NB4 (cell line): ENCODE measurements at regions not wholly inside any gene's neighbourhood (a gene's known extent, or its start where the extent isn't known, plus 50 kb on each side); places are given as distances from the start of the nearest gene placed in this dataset.

Experiments
- POLR2A ChIP-seq: IDR thresholded peaks from 2 replicates; pipeline ENCODE4 v1.6.1; 2011; ENCODE audit warnings: mild to moderate bottlenecking; ENCODE audit not compliant: insufficient read length; ENCODE audit errors: extremely low read depth
- TF ChIP-seq, protein P1 (sequence below): IDR thresholded peaks from one replicate; pipeline ENCODE4 v1.5.1; 2012; ENCODE audit warnings: low read depth, low read length

GRCh38 chr4:160142579-160142978 lies 1039.7 kb downstream of the RAPGEF2 start:
- TF ChIP-seq POLR2A: no peak
- TF ChIP-seq, protein P1, sequence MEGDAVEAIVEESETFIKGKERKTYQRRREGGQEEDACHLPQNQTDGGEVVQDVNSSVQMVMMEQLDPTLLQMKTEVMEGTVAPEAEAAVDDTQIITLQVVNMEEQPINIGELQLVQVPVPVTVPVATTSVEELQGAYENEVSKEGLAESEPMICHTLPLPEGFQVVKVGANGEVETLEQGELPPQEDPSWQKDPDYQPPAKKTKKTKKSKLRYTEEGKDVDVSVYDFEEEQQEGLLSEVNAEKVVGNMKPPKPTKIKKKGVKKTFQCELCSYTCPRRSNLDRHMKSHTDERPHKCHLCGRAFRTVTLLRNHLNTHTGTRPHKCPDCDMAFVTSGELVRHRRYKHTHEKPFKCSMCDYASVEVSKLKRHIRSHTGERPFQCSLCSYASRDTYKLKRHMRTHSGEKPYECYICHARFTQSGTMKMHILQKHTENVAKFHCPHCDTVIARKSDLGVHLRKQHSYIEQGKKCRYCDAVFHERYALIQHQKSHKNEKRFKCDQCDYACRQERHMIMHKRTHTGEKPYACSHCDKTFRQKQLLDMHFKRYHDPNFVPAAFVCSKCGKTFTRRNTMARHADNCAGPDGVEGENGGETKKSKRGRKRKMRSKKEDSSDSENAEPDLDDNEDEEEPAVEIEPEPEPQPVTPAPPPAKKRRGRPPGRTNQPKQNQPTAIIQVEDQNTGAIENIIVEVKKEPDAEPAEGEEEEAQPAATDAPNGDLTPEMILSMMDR: no peak
